Hypothalamus (tissue), 51 donors: ENCODE measurements at regions not wholly inside any gene's neighbourhood (a gene's known extent, or its start where the extent isn't known, plus 50 kb on each side); places are given as distances from the start of the nearest gene placed in this dataset.
A peak's percentile ranks its signal among the peaks of the same experiment; 100 is the strongest.

ENCODE experiments used
- DNase-seq, 51 donors: peaks; one replicate each; lab custom pipeline; 2025; lab: John Stamatoyannopoulos, UW

DNA sequence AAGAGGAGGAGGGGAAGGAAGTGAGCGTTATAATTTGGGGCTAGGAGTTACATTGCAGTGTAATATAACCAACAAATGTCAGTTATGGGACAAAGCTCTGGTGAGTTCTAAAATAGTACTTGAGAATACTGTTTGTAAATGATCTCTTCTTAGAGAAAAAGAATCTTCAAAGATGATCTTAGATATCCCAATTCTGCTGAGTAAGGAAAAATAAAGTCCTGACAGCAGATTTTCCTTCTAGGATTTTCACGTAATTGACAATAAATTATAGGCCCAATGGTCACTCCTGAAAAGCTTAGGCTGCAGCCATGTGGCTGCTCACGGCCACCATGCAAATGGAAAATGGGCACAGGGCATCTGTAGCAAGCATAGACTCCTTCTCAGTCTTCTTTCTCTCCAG lies 241.6 kb downstream of the SIPA1L2 start:
- no peak for DNase-seq

- DNase-seq: no peak
These were observed 243.0 kb downstream of the SIPA1L2 start for GRCh38 chr1:232386721-232387510.

DNA sequence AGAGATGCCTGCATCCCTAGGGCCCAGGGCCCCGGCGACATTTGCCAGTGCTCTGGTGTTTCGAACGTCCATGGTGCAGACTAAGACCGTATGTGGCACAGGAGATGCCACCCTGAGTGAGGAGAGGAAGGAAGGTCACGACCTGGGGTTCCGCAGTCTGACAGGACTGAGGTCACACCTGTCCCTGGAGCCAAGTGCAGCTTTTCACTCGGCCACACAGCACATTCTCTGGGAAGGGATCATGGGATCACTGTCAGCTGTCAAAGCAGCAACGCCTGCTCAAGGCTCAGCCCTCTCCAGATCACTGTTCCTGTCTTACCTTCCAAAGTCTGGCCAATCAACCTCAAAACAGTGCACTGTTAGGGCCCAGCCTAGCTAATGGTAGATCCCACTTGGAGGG lies 243.6 kb downstream of the SIPA1L2 start:
- DNase-seq: no peak

GRCh38 chr1:232385221-232385620 lies 244.7 kb downstream of the SIPA1L2 start:
- DNase-seq: peak in 1 of 51 donors; percentile 21

DNA sequence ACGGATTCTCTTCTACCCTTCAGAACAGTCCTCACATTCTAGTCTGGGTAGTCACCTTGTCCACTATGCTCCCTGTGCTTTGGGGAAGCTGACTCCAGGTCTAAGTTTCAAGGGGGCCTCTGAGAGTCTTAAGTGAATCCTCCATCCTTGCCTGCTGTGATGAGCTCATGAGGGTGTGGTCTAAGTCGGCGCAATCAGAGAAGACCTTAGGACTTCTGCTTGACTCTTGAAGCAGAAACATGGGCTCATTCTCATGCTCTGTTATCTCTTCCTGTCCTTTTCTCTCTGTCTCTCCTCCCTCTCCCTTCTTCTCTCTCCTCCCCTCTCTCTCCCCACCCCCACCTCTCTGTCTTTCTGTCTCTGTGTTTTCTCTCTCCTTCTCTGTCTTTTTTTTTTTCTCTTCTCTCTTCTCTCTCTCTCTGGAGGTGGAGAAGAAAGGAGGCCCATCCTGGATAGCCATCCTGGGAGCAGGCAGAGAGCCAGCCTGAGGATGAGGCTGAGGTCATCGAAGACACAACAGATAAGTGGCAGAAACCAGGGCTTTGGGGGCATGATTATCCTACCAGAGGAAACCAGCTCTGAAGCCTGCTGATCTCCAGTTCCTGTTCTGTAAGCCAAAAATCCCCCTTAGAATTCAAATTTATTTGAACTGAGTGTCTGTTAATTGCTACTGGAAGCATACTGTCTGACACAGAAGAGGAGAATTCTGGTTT lies 245.6 kb downstream of the SIPA1L2 start:
- no peak for DNase-seq

DNA sequence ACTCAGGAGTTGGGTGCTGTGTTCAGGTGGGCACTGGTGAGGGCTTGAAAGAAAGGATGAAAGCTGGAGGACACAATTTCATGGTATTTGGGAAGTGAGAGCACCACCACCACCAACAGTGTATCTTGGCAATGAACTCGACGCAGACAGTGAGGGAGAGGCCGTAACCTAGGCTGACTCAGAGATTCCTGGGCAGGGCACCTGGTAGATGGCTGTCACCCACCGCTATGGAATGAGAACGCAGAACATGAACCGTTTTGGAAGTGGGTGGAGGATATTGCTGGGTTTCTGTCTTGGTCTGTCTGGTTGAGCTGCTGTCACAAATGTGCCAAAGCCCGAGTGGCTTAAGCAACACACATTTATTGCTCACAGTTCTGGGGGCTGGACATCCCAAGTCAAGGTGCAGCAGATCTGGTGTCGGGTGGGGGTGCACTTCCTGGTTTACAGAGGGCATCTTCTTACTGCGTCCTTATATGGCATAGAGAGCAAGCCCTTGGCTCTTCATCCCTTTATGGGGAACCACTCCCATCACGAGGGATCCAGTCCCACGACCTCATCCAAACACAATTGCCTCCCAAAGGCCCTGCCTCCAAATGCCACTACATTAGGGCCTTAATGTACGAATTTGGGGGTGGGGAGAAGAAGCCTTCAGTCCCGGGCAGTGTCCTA lies 246.3 kb downstream of the SIPA1L2 start:
- no peak for DNase-seq

- peak in 1 of 51 donors; percentile 12 for DNase-seq
These were observed 247.3 kb downstream of the SIPA1L2 start for GRCh38 chr1:232382671-232383070.

GRCh38 chr1:232381394-232382100 lies 248.4 kb downstream of the SIPA1L2 start:
- DNase-seq: no peak

DNA sequence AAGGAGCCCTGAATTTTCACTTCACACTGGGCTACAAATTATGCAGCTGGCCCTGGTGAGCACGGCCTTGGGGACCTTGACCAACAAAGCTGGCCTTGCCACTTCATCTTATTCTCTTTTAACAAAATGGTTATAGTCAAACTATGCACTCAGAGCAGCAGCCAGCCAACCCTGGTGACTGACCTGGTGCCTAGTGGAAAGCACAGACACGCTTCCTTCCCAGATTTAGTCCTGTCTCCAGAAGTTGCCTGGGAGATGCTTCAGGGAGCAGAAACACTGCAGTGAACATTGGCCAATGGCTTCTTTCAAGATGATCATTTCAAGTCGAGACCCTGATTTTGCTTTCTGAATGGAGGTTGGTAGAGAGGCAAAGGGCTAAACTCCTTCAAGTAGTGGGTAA lies 249.3 kb downstream of the SIPA1L2 start:
- DNase-seq: peak in 6 of 51 donors; percentile 12 to 31 (median 20)

DNA sequence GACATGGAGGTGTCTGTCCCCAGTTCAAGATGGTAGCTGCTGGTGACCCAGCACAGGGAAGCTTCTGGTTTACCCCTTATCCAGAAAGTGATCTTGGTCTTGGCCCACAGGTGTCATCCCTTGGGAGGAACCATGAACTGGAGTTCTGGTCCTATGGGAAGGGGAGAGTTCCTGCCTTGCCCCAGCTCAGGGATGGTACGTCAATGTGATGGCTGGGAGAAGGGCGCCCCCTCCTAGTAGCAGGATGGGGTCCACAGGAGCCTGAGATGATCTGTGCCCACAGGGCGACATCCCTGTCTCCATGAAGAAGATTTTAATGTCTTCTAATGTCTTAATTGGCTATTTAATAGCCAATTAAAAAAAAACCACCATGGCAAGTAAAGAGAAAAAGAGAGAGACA lies 249.8 kb downstream of the SIPA1L2 start:
- no peak for DNase-seq

DNA sequence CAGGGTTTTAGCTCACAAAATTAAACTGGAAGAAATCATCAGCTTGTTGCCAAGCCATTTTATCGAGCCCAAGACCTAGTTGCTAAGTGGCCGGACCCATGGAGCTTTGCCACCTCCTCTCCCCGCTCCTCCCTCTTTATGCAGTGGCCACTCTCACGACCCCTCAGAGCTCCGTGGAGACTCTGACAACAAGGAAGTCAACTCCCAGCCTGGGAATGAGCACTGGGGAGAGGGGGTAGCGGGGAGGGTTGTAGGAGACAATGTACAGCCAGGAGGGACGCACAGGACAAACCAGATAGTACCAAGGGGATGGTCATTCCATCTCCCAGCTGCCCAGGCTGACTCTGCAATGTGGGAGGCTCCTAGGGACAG lies 250.9 kb downstream of the SIPA1L2 start:
- no peak for DNase-seq

- DNase-seq: no peak
These were observed 251.5 kb downstream of the SIPA1L2 start for GRCh38 chr1:232378266-232379062.

DNA sequence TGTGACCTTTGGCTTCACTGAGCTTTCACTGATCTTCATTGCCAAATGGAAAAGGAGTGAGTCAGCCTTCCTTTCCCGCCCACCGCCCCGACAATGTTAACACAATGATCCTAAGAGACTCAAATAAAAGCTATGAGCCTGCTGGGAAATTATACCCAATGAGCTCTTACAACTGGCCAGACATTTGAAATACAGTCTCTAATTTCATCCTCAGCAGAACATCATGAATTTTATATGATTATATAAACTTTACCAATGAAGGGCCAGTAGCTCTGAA lies 252.5 kb downstream of the SIPA1L2 start:
- peak in 1 of 51 donors; percentile 14 for DNase-seq

DNA sequence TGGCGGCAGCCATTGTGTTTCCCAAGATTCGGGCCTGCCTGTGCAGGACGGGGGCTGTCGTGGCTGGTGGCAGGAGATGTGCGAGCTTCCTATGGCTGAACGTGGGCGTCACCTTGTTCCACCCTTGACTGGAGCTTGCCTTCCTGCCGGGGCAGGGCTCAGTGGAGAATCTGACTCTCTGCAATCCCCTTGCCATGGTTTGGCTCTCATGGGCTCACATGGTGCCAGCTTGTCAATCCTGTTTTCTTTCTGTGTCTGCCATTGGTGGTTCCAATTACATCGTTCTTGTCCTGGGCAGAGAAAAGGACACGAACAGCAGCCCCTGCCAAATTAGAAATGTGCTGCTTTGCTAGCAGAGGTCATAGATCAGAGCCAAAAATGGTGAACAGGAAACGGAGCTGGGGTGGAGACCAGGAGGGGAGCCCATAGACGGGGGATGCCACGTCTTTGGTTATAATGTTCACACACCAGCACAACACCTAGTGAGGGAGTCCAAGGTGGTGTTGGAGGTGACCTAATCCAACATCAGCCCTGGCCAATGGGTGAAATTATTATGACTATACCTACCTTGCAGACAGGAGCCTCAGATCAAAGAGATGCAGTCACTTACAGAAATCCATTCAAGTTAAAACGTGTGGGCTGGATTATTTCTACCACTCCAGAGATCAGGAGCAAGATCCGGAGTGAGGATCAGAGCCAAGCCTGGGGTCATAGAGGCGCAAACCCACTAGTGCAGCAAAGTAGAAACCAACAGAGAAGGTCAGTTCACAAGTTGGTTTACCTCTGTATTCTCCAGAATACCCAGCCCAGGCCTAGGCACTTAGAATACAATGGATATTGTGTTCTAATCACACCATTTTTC lies 253.1 kb downstream of the SIPA1L2 start:
- DNase-seq: no peak

- DNase-seq: no peak
These were observed 257.0 kb downstream of the SIPA1L2 start for GRCh38 chr1:232372841-232373440.

DNA sequence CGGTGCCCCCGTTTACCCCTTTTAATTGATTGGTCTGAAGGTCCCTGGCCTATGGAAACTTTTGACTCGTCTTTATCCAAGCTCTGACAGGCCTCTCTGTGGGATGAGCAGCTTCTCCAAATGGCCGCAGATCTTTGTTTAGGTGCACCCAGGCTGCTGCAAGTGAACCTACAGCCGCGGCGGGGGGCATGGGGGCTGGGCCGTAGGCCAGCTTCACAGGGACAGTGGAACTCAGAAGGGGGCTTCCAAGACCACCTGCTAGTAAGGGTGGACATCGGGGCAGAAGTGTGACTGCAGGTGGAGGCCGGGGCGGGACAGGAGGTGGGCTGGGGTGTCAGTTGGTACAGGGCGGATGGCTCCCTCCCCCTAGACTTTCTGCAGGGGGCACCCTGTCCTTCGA lies 257.5 kb downstream of the SIPA1L2 start:
- no peak for DNase-seq

GRCh38 chr1:232369451-232370296 lies 260.3 kb downstream of the SIPA1L2 start:
- no peak for DNase-seq

DNA sequence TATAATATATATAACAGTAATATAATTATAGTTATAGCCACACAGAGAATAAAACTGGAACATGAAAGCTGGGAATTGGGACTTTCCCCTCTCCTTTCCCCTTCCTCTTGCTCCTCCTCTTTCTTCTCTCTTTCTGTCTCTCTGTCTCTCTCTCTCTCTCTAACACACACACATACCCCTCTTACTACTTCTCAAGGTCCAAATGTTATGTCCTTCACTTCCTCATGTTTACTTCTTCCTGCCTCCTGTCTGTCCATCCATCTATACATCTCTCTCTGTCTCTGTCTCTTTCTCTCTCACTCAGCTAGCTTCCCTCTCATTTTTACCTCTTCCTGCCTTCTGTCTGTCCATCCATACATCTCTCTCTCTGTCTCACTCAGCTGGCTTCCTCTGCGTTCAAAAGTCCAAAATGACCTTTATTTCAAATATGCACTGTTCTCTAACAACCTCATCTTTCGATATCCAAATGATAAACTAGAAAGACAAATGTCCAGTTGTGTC lies 261.1 kb downstream of the SIPA1L2 start:
- no peak for DNase-seq
